HEK293 (cell line): ENCODE measurements at regions not wholly inside any gene's neighbourhood (a gene's known extent, or its start where the extent isn't known, plus 50 kb on each side); places are given as distances from the start of the nearest gene placed in this dataset.

Experiments
- CTCF ChIA-PET: fragments of 350-600 bp; formaldehyde crosslinking; extraction: SDS; loops from one replicate; lab custom pipeline; 2021; ENCODE audit warnings: antibody characterized with exemption; lab: Yijun Ruan, JAX
- POLR2A ChIA-PET: fragments of 300-600 bp; formaldehyde crosslinking; extraction: SDS; loops from one replicate; lab custom pipeline; 2020; ENCODE audit warnings: antibody characterized with exemption, inconsistent platforms; lab: Yijun Ruan, JAX
- H3K27ac ChIP-seq: fragments of 200-500 bp; sonication (Bioruptor generic); 2 replicates; pipeline ENCODE4 v1.5.1; 2014; ENCODE audit warnings: low read depth, low read length, control low read depth, inconsistent platforms; ENCODE audit errors: extremely low read depth
- H3K36me3 ChIP-seq, 2 experiments: fragments of 200-500 bp in 1 of 2; sonication (Bioruptor generic) in 1 of 2; 1 replicate in 1 of 2; 2 replicates in 1 of 2; pipeline ENCODE4 v1.5.1; 2014 to 2017; ENCODE audit warnings: inconsistent platforms in 2 of 2, low read length in 2 of 2; ENCODE audit not compliant: control insufficient read depth in 2 of 2, insufficient read depth in 1 of 2
- H3K4me1 ChIP-seq: fragments of 200-500 bp; sonication (Bioruptor generic); 2 replicates; pipeline ENCODE4 v1.5.1; 2014; ENCODE audit warnings: mild to moderate bottlenecking, low read length, inconsistent platforms; ENCODE audit not compliant: control insufficient read depth, insufficient read depth
- H3K4me3 ChIP-seq: 2 replicates; pipeline ENCODE4 v1.5.1; 2011; ENCODE audit warnings: low read depth, mild to moderate bottlenecking, control low read depth, low read length, moderate library complexity
- H3K9me3 ChIP-seq: fragments of 200-500 bp; sonication (Bioruptor generic); 2 replicates; pipeline ENCODE4 v1.5.1; 2014; ENCODE audit warnings: low read depth, low read length, inconsistent platforms; ENCODE audit not compliant: control insufficient read depth, insufficient read depth
- GLI2 ChIP-seq: fragments of 450-650 bp; formaldehyde crosslinking; IDR thresholded peaks from 2 replicates; pipeline ENCODE4; 2017; ENCODE audit warnings: missing biosample characterization, missing genetic modification characterization, low read depth, borderline replicate concordance
- KLF1 ChIP-seq: fragments of 450-650 bp; formaldehyde crosslinking; IDR thresholded peaks from 2 replicates; pipeline ENCODE4 v1.5.1; 2016; ENCODE audit warnings: missing biosample characterization, missing genetic modification characterization
- PRDM1 ChIP-seq: fragments of 450-650 bp; formaldehyde crosslinking; IDR thresholded peaks from 2 replicates; pipeline ENCODE4; 2016; ENCODE audit warnings: missing biosample characterization, missing genetic modification characterization
- RBAK ChIP-seq: fragments of 450-650 bp; formaldehyde crosslinking; IDR thresholded peaks from 2 replicates; pipeline ENCODE4 v1.5.1; 2016; ENCODE audit warnings: missing biosample characterization, missing genetic modification characterization
- TCF7L2 ChIP-seq: IDR thresholded peaks from 2 replicates; pipeline ENCODE4 v1.6.1; 2011; ENCODE audit warnings: low read depth, mild to moderate bottlenecking, inconsistent platforms, low read length, moderate library complexity, borderline replicate concordance
- ZNF138 ChIP-seq: fragments of 450-650 bp; formaldehyde crosslinking; IDR thresholded peaks from 2 replicates; pipeline ENCODE4 v1.5.1; 2016; ENCODE audit warnings: missing biosample characterization, missing genetic modification characterization, borderline replicate concordance
- ZNF184 ChIP-seq: fragments of 450-650 bp; IDR thresholded peaks from 2 replicates; pipeline ENCODE4 v1.5.1; 2018; ENCODE audit warnings: missing biosample characterization, mild to moderate bottlenecking, missing genetic modification characterization
- ZNF311 ChIP-seq: fragments of 450-650 bp; formaldehyde crosslinking; IDR thresholded peaks from 2 replicates; pipeline ENCODE4 v1.5.1; 2017; ENCODE audit warnings: missing biosample characterization, missing genetic modification characterization, borderline replicate concordance
- ZNF529 ChIP-seq: fragments of 450-650 bp; formaldehyde crosslinking; IDR thresholded peaks from 2 replicates; pipeline ENCODE4 v1.5.1; 2017; ENCODE audit warnings: missing genetic modification characterization, missing biosample characterization; ENCODE audit not compliant: insufficient replicate concordance
- ZNF548 ChIP-seq: fragments of 450-650 bp; formaldehyde crosslinking; IDR thresholded peaks from 2 replicates; pipeline ENCODE4 v1.5.1; 2016; ENCODE audit warnings: missing biosample characterization, missing genetic modification characterization
- ZNF704 ChIP-seq: fragments of 450-650 bp; formaldehyde crosslinking; IDR thresholded peaks from 2 replicates; pipeline ENCODE4 v1.5.1; 2016; ENCODE audit warnings: missing biosample characterization, missing genetic modification characterization
- ZNF76 ChIP-seq: fragments of 450-650 bp; formaldehyde crosslinking; IDR thresholded peaks from 2 replicates; pipeline ENCODE4; 2016; ENCODE audit warnings: low read depth, missing biosample characterization, missing genetic modification characterization, borderline replicate concordance
- ZNF768 ChIP-seq: fragments of 450-650 bp; formaldehyde crosslinking; IDR thresholded peaks from 2 replicates; pipeline ENCODE4 v1.5.1; 2018; ENCODE audit warnings: missing biosample characterization, mild to moderate bottlenecking, missing genetic modification characterization
- ZNF776 ChIP-seq: fragments of 450-650 bp; formaldehyde crosslinking; IDR thresholded peaks from 2 replicates; pipeline ENCODE4 v1.5.0; 2017; ENCODE audit warnings: missing biosample characterization, missing genetic modification characterization, borderline replicate concordance
- ZNF792 ChIP-seq: fragments of 450-650 bp; formaldehyde crosslinking; IDR thresholded peaks from 2 replicates; pipeline ENCODE4 v1.5.1; 2016; ENCODE audit warnings: missing biosample characterization, missing genetic modification characterization
- ZNF843 ChIP-seq: fragments of 450-650 bp; formaldehyde crosslinking; IDR thresholded peaks from 2 replicates; pipeline ENCODE4 v1.5.1; 2016; ENCODE audit warnings: missing biosample characterization, missing genetic modification characterization
- ZSCAN23 ChIP-seq: fragments of 450-650 bp; formaldehyde crosslinking; IDR thresholded peaks from 2 replicates; pipeline ENCODE4 v1.5.1; 2016; ENCODE audit warnings: missing biosample characterization, missing genetic modification characterization
- ZSCAN4 ChIP-seq: fragments of 450-650 bp; formaldehyde crosslinking; IDR thresholded peaks from 2 replicates; pipeline ENCODE4 v1.5.1; 2017; ENCODE audit warnings: missing biosample characterization, missing genetic modification characterization
- TF ChIP-seq, protein P1 (sequence below): fragments of 450-650 bp; formaldehyde crosslinking; IDR thresholded peaks from 2 replicates; pipeline ENCODE4 v1.5.1; 2016; ENCODE audit warnings: missing biosample characterization, missing genetic modification characterization
- TF ChIP-seq, protein P2 (sequence below): IDR thresholded peaks from 2 replicates; pipeline ENCODE4 v1.6.1; 2011; ENCODE audit warnings: mild to moderate bottlenecking, low read depth, low read length, borderline replicate concordance
- TF ChIP-seq, protein P3 (sequence below): sonication (generic); formaldehyde crosslinking; IDR thresholded peaks from 2 replicates; pipeline ENCODE4 v1.8.1; 2022; ENCODE audit warnings: mild to moderate bottlenecking, moderate library complexity, missing genetic modification reagents
- TF ChIP-seq, protein P4 (sequence below): fragments of 450-650 bp; formaldehyde crosslinking; IDR thresholded peaks from 2 replicates; pipeline ENCODE4 v1.5.1; 2016; ENCODE audit warnings: missing biosample characterization, missing genetic modification characterization
- TF ChIP-seq, protein P5 (sequence below): fragments of 450-650 bp; formaldehyde crosslinking; IDR thresholded peaks from 2 replicates; pipeline ENCODE4 v1.5.1; 2016; ENCODE audit warnings: missing biosample characterization, missing genetic modification characterization

DNA sequence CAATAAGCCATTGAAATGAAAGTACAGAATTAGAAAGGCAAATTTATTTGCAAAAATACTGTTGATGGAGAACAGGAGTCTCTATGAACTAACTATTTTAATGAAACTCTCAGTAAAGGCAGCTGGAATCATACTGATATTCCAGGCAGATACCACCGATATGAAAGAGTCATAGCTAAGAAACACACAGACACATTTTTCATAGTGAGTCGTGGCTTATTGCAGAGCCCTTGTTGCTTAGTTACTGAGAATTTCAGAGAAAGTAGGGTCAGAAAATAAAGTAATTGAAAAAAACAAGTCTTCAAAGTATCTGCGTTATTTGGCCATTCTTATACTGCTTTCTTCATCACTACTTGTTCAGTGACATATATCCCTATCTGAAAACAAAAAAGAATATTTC is 1890.9 kb downstream of the PCDH9 start:
- H3K4me3 ChIP-seq: no peak overlapping the region
- no peak overlapping the region for H3K27ac ChIP-seq
- no peaks in the 10 kb centered on the region for H3K9me3 ChIP-seq
- no peak for TF ChIP-seq TCF7L2
- no peak for TF ChIP-seq ZNF529 (tag by site-specific recombination)
- TF ChIP-seq ZNF704 (tag by site-specific recombination): no peak
- no peak for TF ChIP-seq ZNF138
- TF ChIP-seq ZNF184 (tag by site-specific recombination): no peak
- no peak for TF ChIP-seq ZNF768 (tag by site-specific recombination)
- TF ChIP-seq, protein P1, sequence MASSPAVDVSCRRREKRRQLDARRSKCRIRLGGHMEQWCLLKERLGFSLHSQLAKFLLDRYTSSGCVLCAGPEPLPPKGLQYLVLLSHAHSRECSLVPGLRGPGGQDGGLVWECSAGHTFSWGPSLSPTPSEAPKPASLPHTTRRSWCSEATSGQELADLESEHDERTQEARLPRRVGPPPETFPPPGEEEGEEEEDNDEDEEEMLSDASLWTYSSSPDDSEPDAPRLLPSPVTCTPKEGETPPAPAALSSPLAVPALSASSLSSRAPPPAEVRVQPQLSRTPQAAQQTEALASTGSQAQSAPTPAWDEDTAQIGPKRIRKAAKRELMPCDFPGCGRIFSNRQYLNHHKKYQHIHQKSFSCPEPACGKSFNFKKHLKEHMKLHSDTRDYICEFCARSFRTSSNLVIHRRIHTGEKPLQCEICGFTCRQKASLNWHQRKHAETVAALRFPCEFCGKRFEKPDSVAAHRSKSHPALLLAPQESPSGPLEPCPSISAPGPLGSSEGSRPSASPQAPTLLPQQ (tag by site-specific recombination): no peak
- TF ChIP-seq, protein P2, sequence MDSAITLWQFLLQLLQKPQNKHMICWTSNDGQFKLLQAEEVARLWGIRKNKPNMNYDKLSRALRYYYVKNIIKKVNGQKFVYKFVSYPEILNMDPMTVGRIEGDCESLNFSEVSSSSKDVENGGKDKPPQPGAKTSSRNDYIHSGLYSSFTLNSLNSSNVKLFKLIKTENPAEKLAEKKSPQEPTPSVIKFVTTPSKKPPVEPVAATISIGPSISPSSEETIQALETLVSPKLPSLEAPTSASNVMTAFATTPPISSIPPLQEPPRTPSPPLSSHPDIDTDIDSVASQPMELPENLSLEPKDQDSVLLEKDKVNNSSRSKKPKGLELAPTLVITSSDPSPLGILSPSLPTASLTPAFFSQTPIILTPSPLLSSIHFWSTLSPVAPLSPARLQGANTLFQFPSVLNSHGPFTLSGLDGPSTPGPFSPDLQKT: no peak
- no peak for TF ChIP-seq PRDM1
- TF ChIP-seq, protein P3, sequence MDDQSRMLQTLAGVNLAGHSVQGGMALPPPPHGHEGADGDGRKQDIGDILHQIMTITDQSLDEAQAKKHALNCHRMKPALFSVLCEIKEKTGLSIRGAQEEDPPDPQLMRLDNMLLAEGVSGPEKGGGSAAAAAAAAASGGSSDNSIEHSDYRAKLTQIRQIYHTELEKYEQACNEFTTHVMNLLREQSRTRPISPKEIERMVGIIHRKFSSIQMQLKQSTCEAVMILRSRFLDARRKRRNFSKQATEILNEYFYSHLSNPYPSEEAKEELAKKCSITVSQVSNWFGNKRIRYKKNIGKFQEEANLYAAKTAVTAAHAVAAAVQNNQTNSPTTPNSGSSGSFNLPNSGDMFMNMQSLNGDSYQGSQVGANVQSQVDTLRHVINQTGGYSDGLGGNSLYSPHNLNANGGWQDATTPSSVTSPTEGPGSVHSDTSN (CRISPR knock-in tag): no peak
- TF ChIP-seq ZNF843 (tag by site-specific recombination): no peak
- TF ChIP-seq ZNF548 (tag by site-specific recombination): no peak
- TF ChIP-seq, protein P4, sequence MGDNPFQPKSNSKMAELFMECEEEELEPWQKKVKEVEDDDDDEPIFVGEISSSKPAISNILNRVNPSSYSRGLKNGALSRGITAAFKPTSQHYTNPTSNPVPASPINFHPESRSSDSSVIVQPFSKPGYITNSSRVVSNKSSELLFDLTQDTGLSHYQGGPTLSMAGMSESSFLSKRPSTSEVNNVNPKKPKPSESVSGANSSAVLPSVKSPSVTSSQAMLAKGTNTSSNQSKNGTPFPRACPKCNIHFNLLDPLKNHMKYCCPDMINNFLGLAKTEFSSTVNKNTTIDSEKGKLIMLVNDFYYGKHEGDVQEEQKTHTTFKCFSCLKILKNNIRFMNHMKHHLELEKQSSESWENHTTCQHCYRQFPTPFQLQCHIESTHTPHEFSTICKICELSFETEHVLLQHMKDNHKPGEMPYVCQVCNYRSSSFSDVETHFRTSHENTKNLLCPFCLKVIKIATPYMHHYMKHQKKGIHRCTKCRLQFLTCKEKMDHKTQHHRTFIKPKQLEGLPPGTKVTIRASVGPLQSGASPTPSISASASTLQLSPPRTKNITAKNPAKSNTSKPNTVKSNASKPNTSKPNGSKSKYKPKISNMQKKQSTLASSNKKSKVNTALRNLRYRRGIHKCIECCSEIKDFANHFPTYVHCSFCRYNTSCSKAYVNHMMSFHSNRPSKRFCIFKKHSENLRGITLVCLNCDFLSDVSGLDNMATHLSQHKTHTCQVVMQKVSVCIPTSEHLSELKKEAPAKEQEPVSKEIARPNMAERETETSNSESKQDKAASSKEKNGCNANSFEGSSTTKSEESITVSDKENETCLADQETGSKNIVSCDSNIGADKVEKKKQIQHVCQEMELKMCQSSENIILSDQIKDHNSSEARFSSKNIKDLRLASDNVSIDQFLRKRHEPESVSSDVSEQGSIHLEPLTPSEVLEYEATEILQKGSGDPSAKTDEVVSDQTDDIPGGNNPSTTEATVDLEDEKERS (tag by site-specific recombination): no peak
- no peak for TF ChIP-seq KLF1 (tag by site-specific recombination)
- H3K36me3 ChIP-seq: no peaks in the 10 kb centered on the region
- no peaks in the 10 kb centered on the region for H3K4me1 ChIP-seq
- POLR2A ChIA-PET: no interaction called here
- CTCF ChIA-PET: no interaction called here

DNA sequence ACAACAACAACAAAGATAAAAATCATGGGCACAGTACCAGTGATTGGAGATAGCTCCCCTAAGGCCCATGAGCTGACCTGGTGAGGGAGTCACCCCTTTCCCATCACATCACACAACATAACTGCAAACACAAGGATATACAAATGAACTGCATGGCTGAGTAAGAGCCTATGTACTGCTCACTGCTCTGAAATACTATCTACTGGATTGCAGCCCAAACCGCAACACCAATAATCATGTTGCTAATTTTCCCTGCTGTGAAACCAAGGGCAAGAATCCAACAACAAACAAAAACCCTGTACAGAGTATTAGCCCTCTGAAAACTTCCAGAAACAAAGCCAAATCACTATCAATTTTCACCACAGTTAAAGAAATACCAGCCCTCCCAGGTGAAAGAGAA is 1893.2 kb downstream of the PCDH9 start:
- no peak overlapping the region for H3K27ac ChIP-seq
- H3K4me1 ChIP-seq: no peaks in the 10 kb centered on the region
- POLR2A ChIA-PET: no interaction called here
- H3K36me3 ChIP-seq: no peaks in the 10 kb centered on the region
- CTCF ChIA-PET: no interaction called here
- H3K4me3 ChIP-seq: no peak overlapping the region
- H3K9me3 ChIP-seq: no peaks in the 10 kb centered on the region
- TF ChIP-seq ZNF311 (tag by site-specific recombination): no peak
- TF ChIP-seq ZNF76: no peak
- TF ChIP-seq, protein P5, sequence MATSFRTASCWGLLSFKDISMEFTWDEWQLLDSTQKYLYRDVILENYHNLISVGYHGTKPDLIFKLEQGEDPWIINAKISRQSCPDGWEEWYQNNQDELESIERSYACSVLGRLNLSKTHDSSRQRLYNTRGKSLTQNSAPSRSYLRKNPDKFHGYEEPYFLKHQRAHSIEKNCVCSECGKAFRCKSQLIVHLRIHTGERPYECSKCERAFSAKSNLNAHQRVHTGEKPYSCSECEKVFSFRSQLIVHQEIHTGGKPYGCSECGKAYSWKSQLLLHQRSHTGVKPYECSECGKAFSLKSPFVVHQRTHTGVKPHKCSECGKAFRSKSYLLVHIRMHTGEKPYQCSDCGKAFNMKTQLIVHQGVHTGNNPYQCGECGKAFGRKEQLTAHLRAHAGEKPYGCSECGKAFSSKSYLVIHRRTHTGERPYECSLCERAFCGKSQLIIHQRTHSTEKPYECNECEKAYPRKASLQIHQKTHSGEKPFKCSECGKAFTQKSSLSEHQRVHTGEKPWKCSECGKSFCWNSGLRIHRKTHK: no peak
- no peak for TF ChIP-seq RBAK
- no peak for TF ChIP-seq ZNF704 (tag by site-specific recombination)
- no peak for TF ChIP-seq ZSCAN4 (tag by site-specific recombination)
- TF ChIP-seq ZSCAN23 (tag by site-specific recombination): no peak
- TF ChIP-seq ZNF792 (tag by site-specific recombination): no peak
- no peak for TF ChIP-seq ZNF776
- no peak for TF ChIP-seq GLI2 (tag by site-specific recombination)
